ENCODE measurements at regions not wholly inside any gene's neighbourhood (a gene's known extent, or its start where the extent isn't known, plus 50 kb on each side); places are given as distances from the start of the nearest gene placed in this dataset.
A peak's percentile ranks its signal among the peaks of the same experiment; 100 is the strongest.

GRCh38 chr16:16782153-16782552 is 403.2 kb downstream of the NPIPA7 start:
- no peak for DNase-seq

GRCh38 chr16:16788004-16788403 is 409.1 kb downstream of the NPIPA7 start:
- DNase-seq = no peak

GRCh38 chr16:16790597-16790996 is 411.7 kb downstream of the NPIPA7 start:
- DNase-seq = no peak

- no peak for DNase-seq
Observed at GRCh38 chr16:16791051-16791450, 412.1 kb downstream of the NPIPA7 start.

GRCh38 chr16:16797239-16797638 is 418.3 kb downstream of the NPIPA7 start:
- DNase-seq = no peak

- no peak for DNase-seq
Observed at GRCh38 chr16:16798504-16798903, 419.6 kb downstream of the NPIPA7 start.

- no peak for DNase-seq
Observed at GRCh38 chr16:16805809-16806208, 426.9 kb downstream of the NPIPA7 start.

- DNase-seq = peak in 29 of 58 donors; percentile 1 to 72 (median 18)
Observed at GRCh38 chr16:16815641-16816040, 436.7 kb downstream of the NPIPA7 start.

GRCh38 chr16:16817196-16817595 is 438.3 kb downstream of the NPIPA7 start:
- peak in 21 of 58 donors; percentile 1 to 45 (median 9) for DNase-seq

- no peak for DNase-seq
Observed at GRCh38 chr16:16821261-16821660, 442.3 kb downstream of the NPIPA7 start.

GRCh38 chr16:16828913-16829398 is 450.0 kb downstream of the NPIPA7 start:
- DNase-seq = no peak

GRCh38 chr16:16830401-16830800 is 451.5 kb downstream of the NPIPA7 start:
- DNase-seq = no peak

- DNase-seq = no peak
Observed at GRCh38 chr16:16830973-16831372, 452.0 kb downstream of the NPIPA7 start.

GRCh38 chr16:16833165-16833564 is 454.2 kb downstream of the NPIPA7 start:
- no peak for DNase-seq

GRCh38 chr16:16850274-16850673 is 471.3 kb downstream of the NPIPA7 start:
- no peak for DNase-seq

GRCh38 chr16:16857012-16857411 is 478.1 kb downstream of the NPIPA7 start:
- DNase-seq = no peak

- peak in 33 of 58 donors; percentile 0 to 69 (median 11) for DNase-seq
Observed at GRCh38 chr16:16857603-16858283, 478.8 kb downstream of the NPIPA7 start.

- peak in 48 of 58 donors; percentile 3 to 69 (median 20) for DNase-seq
Observed at GRCh38 chr16:16861546-16861945, 482.6 kb downstream of the NPIPA7 start.

GRCh38 chr16:16863672-16864071 is 484.7 kb downstream of the NPIPA7 start:
- no peak for DNase-seq

GRCh38 chr16:16864536-16864935 is 485.6 kb downstream of the NPIPA7 start:
- DNase-seq = no peak

GRCh38 chr16:16865374-16865773 is 486.4 kb downstream of the NPIPA7 start:
- no peak for DNase-seq

GRCh38 chr16:16867973-16868372 is 489.0 kb downstream of the NPIPA7 start:
- no peak for DNase-seq

GRCh38 chr16:16868727-16869126 is 489.8 kb downstream of the NPIPA7 start:
- DNase-seq = peak in 1 of 58 donors; percentile 18
